HG03558 (cell line): ENCODE measurements at regions not wholly inside any gene's neighbourhood (a gene's known extent, or its start where the extent isn't known, plus 50 kb on each side); places are given as distances from the start of the nearest gene placed in this dataset.

Source experiments
- ATAC-seq: cut with Tn5 transposase; IDR thresholded peaks from one replicate; pipeline ENCODE4 v1.9.1; 2021; ENCODE audit warnings: moderate number of reproducible peaks; ENCODE audit not compliant: unreplicated experiment; ENCODE audit errors: extremely low read depth

DNA sequence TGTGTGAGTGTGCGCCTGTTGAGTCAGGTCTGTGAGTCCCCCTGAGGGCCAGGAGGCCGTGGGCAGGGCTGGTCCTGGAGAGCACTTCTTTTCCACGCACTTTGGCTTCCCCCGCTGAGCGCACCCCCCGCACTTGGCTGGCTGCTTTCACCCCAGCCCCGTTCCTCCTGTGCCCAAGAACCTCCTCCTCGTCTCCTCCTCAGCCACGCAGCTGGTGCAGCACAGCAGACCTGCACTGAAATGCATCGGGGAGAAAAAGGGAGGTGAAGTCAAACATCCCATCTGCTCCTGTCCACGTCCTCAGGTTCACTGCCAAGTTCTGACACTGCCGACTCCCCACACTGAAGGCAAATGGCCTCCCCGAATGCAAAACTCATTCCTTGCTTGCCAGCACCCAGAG is 362.7 kb upstream of the SFSWAP start:
- ATAC-seq, result no peak

DNA sequence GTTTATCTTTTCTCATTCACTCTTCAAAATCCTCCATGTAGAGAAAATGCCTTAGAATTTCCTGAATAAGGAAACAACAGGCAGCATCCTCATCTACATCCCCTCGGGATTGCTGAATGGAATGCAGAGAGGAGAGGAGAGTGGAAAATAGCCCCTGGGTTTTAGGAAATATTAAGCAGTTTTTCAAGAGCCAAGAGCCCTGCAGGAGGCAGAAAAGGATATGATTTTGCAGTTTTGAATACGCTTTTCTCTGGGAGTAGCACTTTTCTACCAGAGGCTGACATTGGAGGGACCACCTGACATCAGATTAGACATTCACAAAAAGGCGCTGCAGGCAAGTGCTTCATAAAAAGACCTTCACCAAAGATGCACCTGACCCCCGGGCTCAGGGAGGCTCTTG is 362.2 kb upstream of the SFSWAP start:
- ATAC-seq, result no peak

DNA sequence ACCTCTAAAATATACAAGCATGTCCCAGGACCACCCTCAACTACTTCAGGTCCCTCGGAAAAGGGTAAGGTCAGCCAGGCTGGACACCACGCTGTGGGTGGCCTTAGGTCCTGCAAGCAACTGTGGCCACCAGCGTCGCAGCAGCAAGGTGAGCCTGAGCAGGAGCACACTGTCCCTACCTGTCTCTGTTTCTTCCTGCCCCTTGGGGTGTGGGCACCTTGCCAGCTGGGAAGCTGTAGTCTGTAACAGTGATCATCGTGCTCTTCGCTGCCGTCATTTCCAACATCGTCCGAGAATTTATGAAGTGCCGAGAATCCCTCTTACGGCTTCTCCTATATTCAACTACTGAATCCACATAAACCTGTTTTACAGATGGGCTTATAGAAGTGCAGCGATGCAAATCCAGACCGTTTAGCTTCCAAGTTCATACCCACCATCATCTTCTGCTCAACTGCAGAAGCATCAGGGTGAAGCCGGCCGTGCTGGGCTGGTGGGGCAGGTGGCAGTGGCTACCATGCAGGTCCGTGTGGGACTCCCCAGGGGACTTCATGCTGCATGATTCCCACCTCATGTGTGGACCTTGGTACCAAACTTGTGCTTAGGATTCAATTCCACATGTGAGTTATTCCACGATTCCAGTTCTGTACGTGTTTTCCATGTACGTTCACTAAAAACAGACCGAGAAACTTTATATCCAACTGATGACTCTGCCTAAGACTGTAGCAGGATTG is 361.3 kb upstream of the SFSWAP start:
- no peak for ATAC-seq

DNA sequence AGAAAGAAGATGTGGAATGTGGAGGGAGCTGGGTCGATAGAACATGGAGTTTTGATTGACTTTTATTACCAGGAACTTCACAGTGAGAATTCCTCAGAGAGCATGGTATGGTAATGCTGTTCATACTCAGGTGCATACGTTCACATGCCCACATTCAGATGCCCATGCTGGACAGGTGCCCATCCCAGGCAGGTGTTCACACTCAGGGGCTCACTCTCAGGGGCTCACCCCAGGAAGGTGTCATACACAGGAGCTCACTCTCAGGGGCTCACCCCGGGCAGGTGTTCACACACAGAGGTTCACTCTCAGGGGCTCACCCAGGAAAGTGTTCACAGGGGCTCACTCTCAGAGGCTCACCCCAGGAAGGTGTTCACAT is 360.0 kb upstream of the SFSWAP start:
- ATAC-seq, result no peak

DNA sequence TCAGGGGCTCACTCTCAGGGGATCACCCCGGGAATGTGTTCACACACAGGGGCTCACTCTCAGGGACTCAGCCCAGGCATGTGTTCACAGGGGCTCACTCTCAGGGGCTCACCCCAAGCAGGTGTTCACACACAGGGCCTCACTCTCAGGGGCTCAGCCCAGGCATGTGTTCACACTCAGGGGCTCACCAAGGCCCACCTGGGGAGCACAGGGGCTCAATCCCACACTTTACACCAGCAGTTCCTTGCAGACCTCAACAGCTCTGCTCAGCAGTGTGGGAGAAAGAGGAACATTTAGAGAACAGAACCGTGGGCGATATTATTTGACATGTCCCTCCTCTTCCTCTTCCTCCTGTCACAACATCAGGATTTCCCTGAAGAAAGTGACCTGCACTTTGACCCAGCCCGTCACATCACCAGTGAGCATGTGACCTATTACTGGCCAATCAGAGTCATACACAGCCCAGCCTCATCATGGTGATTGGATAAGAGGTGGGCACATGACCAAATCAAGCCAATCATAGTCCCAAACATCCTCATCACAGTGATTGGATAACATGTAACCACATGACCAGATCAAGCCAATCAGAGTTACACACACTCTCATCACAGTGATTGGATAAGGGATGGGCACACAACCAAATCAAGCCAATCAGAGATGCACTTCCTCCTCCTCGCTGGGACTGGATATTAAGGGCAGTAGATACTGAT is 359.4 kb upstream of the SFSWAP start:
- no peak for ATAC-seq

DNA sequence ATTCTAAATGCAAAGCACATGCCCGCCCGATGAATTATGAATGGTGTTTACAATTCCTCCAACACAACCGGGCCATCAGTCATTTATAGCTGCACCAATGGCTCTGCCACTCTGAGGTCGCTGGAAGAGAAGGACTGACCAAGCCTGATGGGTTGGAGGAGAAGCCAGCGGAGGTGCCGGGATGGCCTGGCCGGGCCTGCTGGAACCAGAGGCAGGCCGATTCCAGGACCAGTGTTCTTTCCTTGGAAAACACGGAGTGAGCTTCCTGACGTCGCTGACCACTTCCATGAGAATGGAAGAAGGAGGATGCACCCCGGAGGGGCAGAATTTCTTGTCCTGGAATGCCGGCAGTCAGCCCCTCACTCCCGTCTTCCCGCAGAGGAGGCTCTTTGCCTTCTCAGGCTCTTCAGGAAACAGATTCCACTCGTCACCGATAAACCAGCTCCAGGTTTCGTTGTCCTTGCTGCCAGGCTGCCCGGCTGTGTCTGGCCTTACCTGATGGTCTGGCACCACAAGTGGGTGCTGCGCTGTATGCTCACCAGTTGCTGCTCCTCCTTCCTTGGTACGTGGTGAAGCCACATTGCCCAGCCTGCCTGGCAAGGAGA is 358.5 kb upstream of the SFSWAP start:
- ATAC-seq, result no peak

DNA sequence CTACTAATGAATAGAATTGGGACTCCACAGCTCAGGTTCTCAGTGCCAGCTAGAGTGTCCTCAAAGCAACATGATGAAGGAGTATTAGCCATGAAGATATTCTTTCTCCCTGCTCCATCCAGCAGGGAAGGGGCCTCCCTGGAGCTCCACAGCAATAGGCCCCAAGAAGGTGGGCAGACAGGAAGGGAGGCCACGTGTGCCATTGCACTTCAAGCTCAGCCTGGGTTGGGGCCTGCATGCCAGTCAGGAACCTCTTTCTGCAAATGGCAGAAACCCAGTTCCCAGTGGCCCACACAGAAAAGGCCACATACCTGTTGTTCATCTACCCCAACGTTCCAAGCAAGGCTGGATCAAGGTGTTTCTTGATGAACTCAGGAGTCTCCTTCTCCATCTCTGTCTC is 357.5 kb upstream of the SFSWAP start:
- ATAC-seq, result no peak

DNA sequence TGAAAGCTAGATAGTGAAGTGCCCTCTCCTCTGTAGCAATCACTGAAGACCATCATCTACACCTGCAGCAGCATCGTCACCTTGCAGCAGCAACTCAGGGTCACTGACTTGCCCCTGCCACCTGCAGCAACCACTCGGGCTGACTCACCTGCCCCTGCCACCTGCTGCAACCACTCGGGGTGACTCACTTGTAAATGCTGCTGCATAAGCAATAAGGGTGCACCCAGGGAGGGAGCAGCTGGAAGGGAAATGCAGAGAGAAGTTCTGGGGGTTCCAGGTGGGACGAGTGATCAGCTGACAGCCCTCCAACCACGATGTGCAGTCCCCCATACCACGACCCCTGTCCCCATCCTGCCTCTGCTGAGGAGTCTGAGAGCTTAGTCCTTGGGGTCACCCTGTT is 357.1 kb upstream of the SFSWAP start:
- ATAC-seq, result no peak

DNA sequence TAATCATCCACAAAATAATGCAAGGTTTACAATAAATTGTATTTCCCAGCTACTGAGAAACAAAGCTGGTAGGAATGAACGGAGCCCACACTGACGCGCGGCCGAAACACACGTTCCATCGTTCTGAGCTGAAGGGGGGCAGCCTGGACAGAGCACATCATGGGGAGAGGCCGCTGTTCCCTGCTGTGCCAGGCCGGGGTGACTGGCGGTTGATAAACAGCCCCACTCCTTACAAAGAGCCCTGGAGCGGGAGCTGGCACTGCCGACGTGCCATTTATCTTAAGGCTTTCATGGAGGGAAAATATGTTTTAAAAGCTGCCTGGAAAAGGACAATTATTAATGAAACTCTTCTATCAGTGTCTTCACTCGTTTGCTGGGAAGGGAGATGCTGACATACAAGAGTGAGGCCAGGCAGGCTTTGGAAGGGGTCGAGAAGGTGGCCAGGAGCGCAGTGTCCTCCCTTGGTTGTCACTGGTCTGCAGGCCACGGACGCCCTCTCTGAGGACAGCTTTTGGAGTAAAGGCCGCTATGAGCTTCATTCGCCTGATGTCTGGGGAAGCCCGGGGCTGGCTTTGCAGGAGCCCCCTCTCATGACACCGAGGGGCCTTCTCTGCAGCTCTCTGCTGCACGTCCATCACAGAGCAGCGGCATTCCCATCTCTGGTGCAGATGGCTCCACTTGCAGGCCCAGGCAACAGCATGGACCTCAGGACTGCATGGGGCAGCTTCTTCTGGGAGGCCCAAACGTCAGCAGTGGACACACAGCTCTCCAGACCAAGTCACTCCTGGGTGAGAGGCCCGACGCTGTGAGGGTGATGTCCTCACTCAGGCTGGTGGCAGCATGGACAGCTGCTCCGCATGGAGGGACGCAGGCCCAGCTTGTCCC is 355.3 kb upstream of the SFSWAP start:
- ATAC-seq, result no peak

DNA sequence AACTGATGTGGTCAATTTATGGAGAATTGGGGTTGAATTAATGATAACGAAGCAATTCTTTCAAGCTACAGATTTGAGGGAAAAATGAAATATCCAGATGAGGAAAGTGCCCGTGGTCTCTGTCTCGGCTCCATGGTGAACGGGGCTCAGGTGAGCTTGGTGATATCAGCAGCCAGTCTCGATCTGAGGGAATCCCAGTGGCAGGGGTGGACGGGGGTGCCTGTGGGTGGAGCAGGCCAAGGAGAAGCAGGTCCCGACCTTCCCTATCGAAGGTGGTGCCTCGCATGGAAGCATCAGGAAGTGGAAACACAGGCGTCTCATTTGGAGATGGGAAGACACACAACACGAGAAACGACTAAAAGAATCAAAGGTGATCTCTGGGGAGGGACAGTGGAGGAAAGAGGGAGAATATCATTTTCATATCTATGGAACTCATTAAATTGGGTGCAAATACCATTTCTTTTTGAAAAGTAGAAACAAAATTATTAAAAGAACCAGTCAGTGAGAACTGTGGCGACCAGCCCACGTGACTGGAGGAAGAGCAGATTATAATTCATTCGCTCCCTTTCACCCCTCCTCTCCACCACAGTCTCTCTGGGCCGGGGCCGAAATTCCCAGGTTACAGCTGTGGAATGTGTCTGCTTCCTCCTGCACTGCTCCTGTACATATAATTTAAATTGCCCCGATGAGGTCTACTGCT is 354.3 kb upstream of the SFSWAP start:
- ATAC-seq, result no peak

DNA sequence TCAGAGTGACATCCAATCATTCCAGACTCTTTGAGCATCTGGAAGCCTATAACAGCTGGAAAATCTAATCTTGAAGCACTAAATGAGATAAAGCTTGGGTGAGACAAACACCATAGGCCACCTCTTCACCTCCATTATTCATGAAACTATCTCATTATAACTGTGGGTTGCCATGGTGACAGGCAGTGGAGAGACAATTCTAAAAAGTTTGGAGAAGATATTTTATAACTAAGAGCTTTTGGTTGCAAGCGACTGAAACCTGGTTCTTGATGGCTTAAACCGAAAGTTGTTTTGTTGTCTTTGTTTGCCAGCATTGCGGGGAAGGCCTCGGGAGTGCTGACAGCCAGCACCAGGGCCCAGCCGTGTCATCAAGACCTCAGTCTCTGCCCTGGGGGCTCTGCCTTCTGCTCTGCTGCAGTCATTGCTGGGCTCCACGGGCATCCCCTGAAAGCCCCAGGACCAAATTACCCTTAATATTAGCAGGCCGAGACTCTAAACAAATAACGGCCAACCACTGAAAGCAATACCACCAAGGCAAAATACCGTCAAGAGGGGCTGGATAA is 353.6 kb upstream of the SFSWAP start:
- ATAC-seq, result no peak

DNA sequence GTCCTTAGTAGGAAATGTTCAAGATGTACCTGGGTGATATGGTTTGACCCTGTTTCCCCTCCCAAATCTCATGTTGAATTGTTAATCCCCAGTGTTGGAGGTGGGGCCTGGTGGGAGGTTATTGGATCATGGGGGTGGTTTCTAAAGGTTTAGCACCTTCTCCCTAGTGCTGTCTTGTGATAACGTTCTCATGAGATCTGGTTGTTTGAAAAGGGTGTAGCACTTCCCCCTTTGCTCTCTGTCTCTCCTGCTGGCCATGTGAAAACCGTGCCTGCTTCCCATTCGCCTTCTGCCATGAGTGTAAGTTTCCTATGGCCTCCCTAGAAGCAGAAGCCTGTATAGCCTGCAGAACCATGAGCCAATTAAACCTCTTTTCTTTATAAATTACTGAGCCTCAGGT is 353.0 kb upstream of the SFSWAP start:
- ATAC-seq, result no peak

DNA sequence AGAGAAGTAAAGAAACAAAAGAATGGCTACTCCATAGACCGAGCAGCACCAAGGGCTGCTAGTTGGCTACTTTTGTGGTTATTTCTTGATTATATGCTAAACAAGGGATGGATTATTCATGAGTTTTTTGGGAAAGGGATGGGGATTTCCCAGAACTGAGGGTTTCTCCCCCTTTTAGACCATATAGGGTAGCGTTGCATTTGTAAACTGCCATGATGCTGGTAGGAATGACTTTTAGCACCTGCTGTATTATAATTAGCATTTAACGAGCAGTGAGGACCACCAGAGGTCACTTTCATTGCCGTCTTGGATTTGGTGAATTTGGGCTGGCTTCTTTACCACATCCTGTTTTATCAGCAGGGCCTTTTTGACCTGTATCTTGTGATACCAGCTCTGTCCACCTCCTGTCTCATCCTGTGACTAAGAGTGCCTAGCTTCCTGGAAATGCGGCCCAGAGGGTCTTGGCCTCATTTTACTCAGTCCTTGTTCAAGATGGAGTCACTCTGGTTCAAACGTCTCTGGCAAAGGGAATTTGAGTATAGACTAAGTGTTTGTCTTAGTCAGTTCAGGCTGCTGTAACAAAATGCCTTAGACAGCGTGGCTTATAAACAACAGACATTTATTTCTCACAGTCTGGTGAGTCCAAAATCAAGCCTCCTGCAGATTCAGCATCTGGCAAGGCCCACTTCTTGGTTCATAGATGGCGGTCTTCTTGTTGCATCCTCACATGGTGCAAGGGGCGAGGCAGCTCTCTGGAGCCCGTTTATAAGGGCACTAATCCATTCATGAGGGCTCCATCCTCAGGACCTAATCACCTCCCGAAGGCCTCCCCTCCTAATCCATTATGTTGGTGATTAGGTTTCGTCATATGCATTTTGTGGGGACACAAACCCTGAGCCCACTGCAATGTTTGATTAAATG is 348.3 kb upstream of the SFSWAP start:
- no peak for ATAC-seq

DNA sequence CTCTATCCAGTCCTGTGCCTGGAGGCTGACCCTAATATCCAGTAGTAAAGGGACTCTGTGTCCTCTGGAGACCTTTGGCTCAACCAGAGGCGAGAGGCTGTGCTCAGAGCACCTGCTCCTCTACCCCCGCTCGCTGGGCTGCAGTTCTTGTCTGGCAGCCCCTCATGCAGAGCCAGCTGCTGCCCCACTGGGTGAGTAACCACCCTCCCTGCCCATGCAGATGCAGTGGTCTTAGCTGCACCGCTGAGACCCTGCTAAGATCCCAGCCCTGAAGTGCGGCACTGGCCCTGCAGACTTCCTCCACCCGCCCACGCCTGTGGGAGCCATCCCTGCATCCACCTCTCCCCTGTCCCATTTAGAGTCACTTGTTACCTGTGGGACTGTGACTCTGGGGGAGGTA is 347.5 kb upstream of the SFSWAP start:
- ATAC-seq, result no peak

DNA sequence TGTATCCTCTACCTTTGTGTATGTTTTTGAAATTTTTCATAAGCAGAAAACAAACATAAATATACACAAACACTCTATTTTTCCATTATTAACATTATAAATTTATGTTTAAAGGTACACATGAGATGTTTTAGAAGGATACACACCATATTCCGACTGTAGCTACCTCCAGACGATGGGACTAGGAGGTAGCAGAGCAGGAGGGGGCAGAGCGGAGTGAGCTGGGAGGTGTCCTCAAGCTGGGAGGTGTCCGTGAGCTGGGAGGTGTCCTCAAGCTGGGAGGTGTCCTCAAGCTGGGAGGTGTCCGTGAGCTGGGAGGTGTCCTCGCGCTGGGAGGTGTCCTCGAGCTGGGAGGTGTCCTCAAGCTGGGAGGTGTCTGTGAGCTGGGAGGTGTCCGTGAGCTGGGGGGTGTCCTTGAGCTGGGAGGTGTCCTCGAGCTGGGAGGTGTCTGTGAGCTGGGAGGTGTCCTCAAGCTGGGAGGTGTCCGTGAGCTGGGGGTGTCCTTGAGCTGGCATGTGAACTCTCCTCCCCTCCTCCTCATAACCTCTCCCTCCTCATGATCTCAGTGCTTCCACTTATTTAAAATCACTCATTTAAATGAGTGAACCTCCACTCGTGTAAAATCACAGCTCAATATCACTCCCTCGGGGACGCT is 346.9 kb upstream of the SFSWAP start:
- no peak for ATAC-seq

DNA sequence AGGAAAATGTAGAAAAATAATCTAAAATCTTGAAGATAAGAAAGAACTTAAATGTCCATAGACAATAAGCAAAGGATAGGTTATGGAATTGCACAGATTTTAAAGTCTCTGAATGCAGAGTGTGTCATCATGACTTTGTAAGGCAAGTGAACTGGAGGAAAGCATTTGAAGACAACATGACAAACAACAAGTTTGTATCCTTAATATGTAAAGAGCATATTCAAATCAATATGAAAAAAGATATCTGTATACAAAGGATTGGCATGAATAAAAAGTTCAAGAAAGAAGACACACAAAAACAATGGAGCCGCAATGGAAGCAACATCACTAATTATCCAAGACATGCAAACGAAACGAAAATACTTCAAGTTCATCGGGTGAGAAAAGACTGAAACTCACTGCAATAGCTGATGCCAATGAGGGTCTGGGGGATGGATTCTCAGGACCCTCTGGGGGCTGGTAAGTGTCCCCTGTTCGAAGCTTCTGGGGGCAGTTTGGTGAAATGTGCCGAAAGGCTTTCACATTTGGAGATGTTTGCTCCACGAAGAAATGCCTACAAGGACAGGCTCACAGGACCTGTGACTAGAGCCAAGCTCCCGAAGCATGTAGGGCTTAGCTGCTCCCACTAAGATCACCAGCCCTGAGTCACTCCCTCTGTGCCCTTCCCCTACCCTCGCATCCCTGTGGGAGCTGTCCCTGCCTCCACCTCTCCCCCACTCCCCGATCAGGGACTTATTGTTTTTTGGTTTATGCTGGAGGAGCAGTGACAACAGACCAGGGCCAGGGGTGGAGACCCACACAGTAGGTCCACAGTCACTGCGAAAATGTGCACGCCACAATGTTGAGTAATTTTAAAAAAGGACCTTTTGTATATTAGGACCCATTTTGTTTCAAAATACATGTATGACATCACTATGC is 345.7 kb upstream of the SFSWAP start:
- ATAC-seq, result no peak

DNA sequence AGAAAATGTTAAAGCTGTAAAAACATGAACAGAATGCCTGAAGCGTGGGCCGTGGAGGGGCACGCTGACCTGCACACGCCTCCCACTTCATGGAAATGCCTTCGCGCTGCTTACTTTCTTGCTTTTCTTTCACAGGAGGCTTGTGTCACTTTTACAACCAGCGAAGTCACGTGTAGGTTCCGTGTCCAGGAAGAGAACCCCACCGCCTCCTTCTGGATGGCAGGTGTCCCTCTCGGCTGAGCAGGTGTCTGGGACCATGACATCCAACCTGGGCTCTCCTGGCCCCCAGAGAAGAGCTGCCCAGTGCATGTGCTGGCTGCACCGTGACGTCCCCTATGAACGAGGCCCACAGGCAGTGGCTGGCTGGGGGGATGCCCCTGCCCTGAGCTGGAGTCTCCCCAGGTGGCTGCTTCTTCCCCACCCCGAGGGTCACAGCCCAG is 345.0 kb upstream of the SFSWAP start:
- no peak for ATAC-seq
